Sigmoid colon (tissue), 4 donors: ENCODE measurements at regions not wholly inside any gene's neighbourhood (a gene's known extent, or its start where the extent isn't known, plus 50 kb on each side); places are given as distances from the start of the nearest gene placed in this dataset.

Experiments used
- CTCF ChIP-seq, 4 experiments: fragments of 450-650 bp in 3 of 4; fragments of 200-600 bp in 1 of 4; IDR thresholded peaks; one replicate each; pipeline ENCODE4 v1.5.1; 2016 to 2019; ENCODE audit warnings: antibody characterized with exemption in 4 of 4, mild to moderate bottlenecking in 3 of 4, moderate library complexity in 2 of 4
- EP300 ChIP-seq, 4 donors: sonication (generic); formaldehyde crosslinking; IDR thresholded peaks; one replicate each; pipeline ENCODE4 v1.6.1; 2017; ENCODE audit warnings: antibody characterized with exemption in 4 of 4
- POLR2A ChIP-seq, 2 donors: fragments of 450-650 bp; IDR thresholded peaks; one replicate each; pipeline ENCODE4 v1.6.1; 2016; ENCODE audit warnings: antibody characterized with exemption in 2 of 2, mild to moderate bottlenecking in 2 of 2, moderate library complexity in 2 of 2
- POLR2AphosphoS5 ChIP-seq, 4 donors: sonication (generic); formaldehyde crosslinking; IDR thresholded peaks; one replicate each; pipeline ENCODE4 v1.6.1; 2017; ENCODE audit warnings: antibody characterized with exemption in 4 of 4

- TF ChIP-seq CTCF (IDR thresholded peaks at IDR 0.05) (no peak), POLR2A (IDR thresholded peaks at IDR 0.05) (no peak), POLR2AphosphoS5 (IDR thresholded peaks at IDR 0.05) (no peak), EP300 (IDR thresholded peaks at IDR 0.05) (no peak)
Measured at GRCh38 chr18:27428120-27428519, 243.0 kb upstream of the CHST9 start.
